HG03558 (cell line): ENCODE measurements at regions not wholly inside any gene's neighbourhood (a gene's known extent, or its start where the extent isn't known, plus 50 kb on each side); places are given as distances from the start of the nearest gene placed in this dataset.

Experiments
- ATAC-seq: cut with Tn5 transposase; IDR thresholded peaks from one replicate; pipeline ENCODE4 v1.9.1; 2021; ENCODE audit warnings: moderate number of reproducible peaks; ENCODE audit not compliant: unreplicated experiment; ENCODE audit errors: extremely low read depth

GRCh38 chr15:98437752-98438151, 210.6 kb upstream of the IGF1R start:
- ATAC-seq: no peak

GRCh38 chr15:98438326-98438725, 210.0 kb upstream of the IGF1R start:
- ATAC-seq: no peak

- no peak for ATAC-seq
Observed at GRCh38 chr15:98438907-98439306, 209.4 kb upstream of the IGF1R start.

- no peak for ATAC-seq
Observed at GRCh38 chr15:98439523-98439942, 208.8 kb upstream of the IGF1R start.

- no peak for ATAC-seq
Observed at GRCh38 chr15:98440917-98441316, 207.4 kb upstream of the IGF1R start.

- ATAC-seq: no peak
Observed at GRCh38 chr15:98441599-98441998, 206.7 kb upstream of the IGF1R start.

- no peak for ATAC-seq
Observed at GRCh38 chr15:98442379-98442833, 205.9 kb upstream of the IGF1R start.

GRCh38 chr15:98442901-98443300, 205.4 kb upstream of the IGF1R start:
- ATAC-seq: no peak

- no peak for ATAC-seq
Observed at GRCh38 chr15:98443526-98443925, 204.8 kb upstream of the IGF1R start.

GRCh38 chr15:98444138-98444537, 204.2 kb upstream of the IGF1R start:
- ATAC-seq: no peak

GRCh38 chr15:98445315-98445714, 203.0 kb upstream of the IGF1R start:
- no peak for ATAC-seq

GRCh38 chr15:98446083-98446482, 202.3 kb upstream of the IGF1R start:
- ATAC-seq: no peak

- ATAC-seq: no peak
Observed at GRCh38 chr15:98447069-98447468, 201.3 kb upstream of the IGF1R start.

- ATAC-seq: no peak
Observed at GRCh38 chr15:98451236-98451635, 197.1 kb upstream of the IGF1R start.

- ATAC-seq: no peak
Observed at GRCh38 chr15:98452238-98452637, 196.1 kb upstream of the IGF1R start.

- ATAC-seq: no peak
Observed at GRCh38 chr15:98455904-98456303, 192.4 kb upstream of the IGF1R start.

- ATAC-seq: no peak
Observed at GRCh38 chr15:98476559-98476958, 171.8 kb upstream of the IGF1R start.

- no peak for ATAC-seq
Observed at GRCh38 chr15:98480844-98481243, 167.5 kb upstream of the IGF1R start.

GRCh38 chr15:98483575-98484130, 164.7 kb upstream of the IGF1R start:
- ATAC-seq: no peak

GRCh38 chr15:98484914-98485313, 163.4 kb upstream of the IGF1R start:
- ATAC-seq: no peak

GRCh38 chr15:98485451-98485850, 162.9 kb upstream of the IGF1R start:
- no peak for ATAC-seq

GRCh38 chr15:98493966-98494511, 154.3 kb upstream of the IGF1R start:
- no peak for ATAC-seq
